Caco-2 (cell line): ENCODE measurements at regions not wholly inside any gene's neighbourhood (a gene's known extent, or its start where the extent isn't known, plus 50 kb on each side); places are given as distances from the start of the nearest gene placed in this dataset.

Experiments
- BruUV-seq: library from RNA; stranded (reverse); fragments of 400-500 nt; replicated peaks from 2 replicates; lab custom pipeline; 2021; lab: Mats Ljungman, UMichigan
- CTCF ChIA-PET: fragments of 300-600 bp; sonication (Branson Sonifier 250); formaldehyde crosslinking; loops from one replicate; lab custom pipeline; 2022; ENCODE audit warnings: antibody characterized with exemption; lab: Charles Lee
- POLR2A ChIA-PET: fragments of 300-600 bp; sonication (Branson Sonifier 250); formaldehyde crosslinking; loops from one replicate; lab custom pipeline; 2022; ENCODE audit warnings: antibody characterized with exemption; lab: Charles Lee
- DNase-seq, 2 experiments: peaks; one replicate each; pipeline versions ENCODE4 v3.0.0 to v3.0.0-alpha.2; 2020 to 2022
- H3K27me3 ChIP-seq: replicated peaks from 2 replicates; pipeline ENCODE4 v1.6.0; 2011; ENCODE audit warnings: low read length; ENCODE audit not compliant: control insufficient read depth, insufficient read depth
- H3K36me3 ChIP-seq: 2 replicates; pipeline ENCODE4 v1.5.1; 2011; ENCODE audit warnings: low read length; ENCODE audit not compliant: control insufficient read depth, insufficient read depth
- H3K4me1 ChIP-seq: fragments of 250-450 bp; sonication (Bioruptor Pico); 2 replicates; pipeline ENCODE4 v1.5.1; 2020; ENCODE audit warnings: mild to moderate bottlenecking
- H3K4me3 ChIP-seq: 2 replicates; pipeline ENCODE4 v1.5.1; 2011; ENCODE audit warnings: low read depth, mild to moderate bottlenecking, control low read depth, low read length
- H3K9me3 ChIP-seq: fragments of 250-450 bp; sonication (Bioruptor Pico); 2 replicates; pipeline ENCODE4 v1.5.1; 2020; ENCODE audit warnings: mild to moderate bottlenecking, moderate library complexity
- H3K27ac Mint-ChIP-seq: one replicate; pipeline ENCODE4 v1.8.0; 2022; ENCODE audit warnings: mixed read lengths; ENCODE audit not compliant: unreplicated experiment
- H3K27me3 Mint-ChIP-seq: one replicate; pipeline ENCODE4 v1.8.0; 2022; ENCODE audit warnings: mixed read lengths; ENCODE audit not compliant: insufficient read depth, unreplicated experiment
- H3K36me3 Mint-ChIP-seq: one replicate; pipeline ENCODE4 v1.8.0; 2022; ENCODE audit warnings: mild to moderate bottlenecking, mixed read lengths; ENCODE audit not compliant: insufficient read depth, unreplicated experiment
- H3K4me1 Mint-ChIP-seq: one replicate; pipeline ENCODE4 v1.8.0; 2022; ENCODE audit warnings: low read depth, mixed read lengths; ENCODE audit not compliant: unreplicated experiment
- H3K4me3 Mint-ChIP-seq: one replicate; pipeline ENCODE4 v1.8.0; 2022; ENCODE audit warnings: mild to moderate bottlenecking, moderate library complexity, mixed read lengths; ENCODE audit not compliant: unreplicated experiment
- H3K9me3 Mint-ChIP-seq: one replicate; pipeline ENCODE4 v1.8.0; 2022; ENCODE audit warnings: mixed read lengths; ENCODE audit not compliant: unreplicated experiment
- CTCF ChIP-seq, 2 experiments: fragments of 200-600 bp in 1 of 2; IDR thresholded peaks; 1 replicate in 1 of 2; 2 replicates in 1 of 2; pipeline versions ENCODE4 v1.5.1 to v1.8.0; 2011 to 2022; ENCODE audit warnings: antibody characterized with exemption in 1 of 2, control low read depth in 1 of 2, inconsistent platforms in 1 of 2, low read depth in 1 of 2, low read length in 1 of 2, mild to moderate bottlenecking in 1 of 2, moderate library complexity in 1 of 2; ENCODE audit not compliant: insufficient read depth in 1 of 2, severe bottlenecking in 1 of 2, unreplicated experiment in 1 of 2
- intact Hi-C: fragments of 100-400 bp; cut with micrococcal nuclease; formaldehyde crosslinking; loops from one replicate; pipeline ENCODE4 v1.10.0; 2022; ENCODE audit not compliant: unreplicated experiment

GRCh38 chrX:40167233-40167849 lies 69.6 kb upstream of the BCOR start:
- Mint-ChIP-seq H3K9me3 (no peaks in the 10 kb centered on the region), H3K36me3 (peaks cover 4% of the 10 kb centered on the region), H3K4me3 (peak overlapping the region; percentile 42), H3K27me3 (no peaks in the 10 kb centered on the region), H3K27ac (no peak overlapping the region), H3K4me1 (no peaks in the 10 kb centered on the region)
- no peak for DNase-seq
- 0 out of 2 replicates have a peak overlapping the region, but pooled peaks have one; percentile 4 for H3K4me3 ChIP-seq
- POLR2A ChIA-PET: no interaction called here
- H3K4me1 ChIP-seq: peaks cover 4% of the 10 kb centered on the region; the same call in 1 of the 2 replicates
- CTCF ChIA-PET: no interaction called here
- H3K9me3 ChIP-seq: no peaks in the 10 kb centered on the region
- BruUV-seq: no TSS peak
- no peaks in the 10 kb centered on the region; the same call in 1 of the 2 replicates for H3K36me3 ChIP-seq
- no peaks in the 10 kb centered on the region for H3K27me3 ChIP-seq
- no peak for TF ChIP-seq CTCF (IDR thresholded peaks at IDR 0.05; ENCODE audit: insufficient read depth in 1 of 2, low read depth in 1 of 2, low read length in 1 of 2, severe bottlenecking in 1 of 2, unreplicated experiment in 1 of 2)
- intact Hi-C loops: loop anchor here (5.0 kb wide), 2 partner anchors 165 to 360 kb away; no protein-coding TSS in a partner anchor

GRCh38 chrX:40166582-40166981 lies 68.8 kb upstream of the BCOR start:
- TF ChIP-seq CTCF (IDR thresholded peaks at IDR 0.05; ENCODE audit: insufficient read depth in 1 of 2, low read depth in 1 of 2, low read length in 1 of 2, severe bottlenecking in 1 of 2, unreplicated experiment in 1 of 2): no peak
- no peaks in the 10 kb centered on the region; the same call in 1 of the 2 replicates for H3K36me3 ChIP-seq
- ChIA-PET POLR2A (no interaction called here), CTCF (no interaction called here)
- no peak overlapping the region for H3K4me3 Mint-ChIP-seq
- H3K4me1 ChIP-seq: peaks cover 4% of the 10 kb centered on the region; the same call in 1 of the 2 replicates
- H3K27me3 ChIP-seq: no peaks in the 10 kb centered on the region
- H3K27ac Mint-ChIP-seq: no peak overlapping the region
- H3K9me3 Mint-ChIP-seq: no peaks in the 10 kb centered on the region
- no peak overlapping the region for H3K4me3 ChIP-seq
- BruUV-seq: no TSS peak
- intact Hi-C loops: loop anchor here (5.0 kb wide), 2 partner anchors 164 to 359 kb away; no protein-coding TSS in a partner anchor
- no peak for DNase-seq
- H3K27me3 Mint-ChIP-seq: no peaks in the 10 kb centered on the region
- no peaks in the 10 kb centered on the region for H3K9me3 ChIP-seq
- no peaks in the 10 kb centered on the region for H3K4me1 Mint-ChIP-seq
- H3K36me3 Mint-ChIP-seq: peaks cover 6% of the 10 kb centered on the region

GRCh38 chrX:40165861-40166260 lies 68.1 kb upstream of the BCOR start:
- DNase-seq: no peak
- Mint-ChIP-seq H3K36me3 (peaks cover 6% of the 10 kb centered on the region), H3K27ac (no peak overlapping the region), H3K4me1 (no peaks in the 10 kb centered on the region), H3K4me3 (no peak overlapping the region), H3K9me3 (no peaks in the 10 kb centered on the region), H3K27me3 (no peaks in the 10 kb centered on the region)
- TF ChIP-seq CTCF (IDR thresholded peaks at IDR 0.05; ENCODE audit: insufficient read depth in 1 of 2, low read depth in 1 of 2, low read length in 1 of 2, severe bottlenecking in 1 of 2, unreplicated experiment in 1 of 2): no peak
- H3K27me3 ChIP-seq: no peaks in the 10 kb centered on the region
- H3K9me3 ChIP-seq: no peaks in the 10 kb centered on the region
- no peak overlapping the region for H3K4me3 ChIP-seq
- no TSS peak for BruUV-seq
- intact Hi-C loops: loop anchor here (5.0 kb wide), 2 partner anchors 164 to 359 kb away; no protein-coding TSS in a partner anchor
- peaks cover 4% of the 10 kb centered on the region; the same call in 1 of the 2 replicates for H3K4me1 ChIP-seq
- ChIA-PET POLR2A (no interaction called here), CTCF (no interaction called here)
- no peaks in the 10 kb centered on the region; the same call in 1 of the 2 replicates for H3K36me3 ChIP-seq
